ENCODE measurements at regions not wholly inside any gene's neighbourhood (a gene's known extent, or its start where the extent isn't known, plus 50 kb on each side); places are given as distances from the start of the nearest gene placed in this dataset.
A peak's percentile ranks its signal among the peaks of the same experiment; 100 is the strongest.

DNA sequence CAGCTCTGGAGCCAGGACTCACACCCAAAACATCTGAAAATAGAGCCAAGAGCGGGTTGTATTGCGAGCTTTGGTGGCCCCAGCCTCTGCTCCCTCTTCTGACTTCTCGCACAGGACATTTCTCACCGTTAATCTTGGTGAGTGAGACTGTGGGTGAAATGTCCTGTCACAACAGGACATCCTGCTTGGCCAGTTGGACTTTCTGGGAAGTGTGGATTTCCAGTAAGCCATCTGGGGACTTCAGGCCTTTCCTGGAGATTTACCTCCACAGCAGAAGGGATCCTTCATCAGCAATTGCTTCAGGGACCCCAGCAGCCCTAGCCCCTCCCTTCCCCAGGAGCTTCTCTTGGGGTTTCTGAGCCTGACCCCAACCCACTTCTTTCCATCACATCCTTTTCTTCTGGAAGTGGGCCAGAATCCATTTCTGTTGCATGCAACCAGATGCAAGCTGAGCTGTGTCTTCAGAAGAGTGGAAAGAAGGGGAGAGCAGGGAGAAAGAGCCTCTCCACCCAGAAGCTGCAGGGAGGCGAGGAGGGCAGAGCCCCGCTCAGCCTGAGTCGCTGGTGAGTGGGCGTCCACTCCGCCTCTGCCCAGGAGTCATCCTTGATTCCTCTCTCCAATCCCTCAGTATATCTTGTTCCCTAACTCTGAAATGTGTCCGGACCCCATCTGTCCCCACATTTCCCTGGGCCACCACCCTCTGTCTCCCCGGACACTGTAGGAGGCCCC, 50.3 kb upstream of the GADD45G start:
- DNase-seq: no peak

DNA sequence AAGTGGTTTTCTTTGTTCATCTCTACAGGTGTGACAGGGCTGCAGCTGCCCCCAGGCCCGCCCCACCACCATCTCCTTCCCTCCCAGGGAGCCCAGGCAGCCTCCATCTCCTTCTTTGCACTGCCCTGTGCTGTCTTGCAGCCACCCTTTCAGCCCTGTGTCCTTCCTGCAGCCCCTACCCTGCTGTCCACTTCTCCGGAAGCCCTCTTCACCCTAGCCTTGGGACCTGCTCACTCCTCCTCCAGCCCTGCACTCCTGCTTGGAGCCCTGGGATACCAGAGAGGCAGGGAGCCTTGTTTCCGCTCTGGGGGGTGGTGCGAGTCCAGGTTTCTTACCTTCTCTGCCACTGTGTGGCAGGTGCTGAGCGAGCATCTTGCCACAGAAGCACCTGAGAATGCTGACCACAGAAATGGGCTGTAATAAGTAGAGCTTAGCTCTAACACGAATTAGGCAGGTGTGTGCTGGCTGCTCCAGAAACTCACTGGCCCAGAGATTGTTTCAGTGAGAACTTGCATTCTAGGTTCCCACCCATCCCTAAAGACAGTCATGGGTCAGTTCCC, 51.3 kb upstream of the GADD45G start:
- DNase-seq: no peak

DNA sequence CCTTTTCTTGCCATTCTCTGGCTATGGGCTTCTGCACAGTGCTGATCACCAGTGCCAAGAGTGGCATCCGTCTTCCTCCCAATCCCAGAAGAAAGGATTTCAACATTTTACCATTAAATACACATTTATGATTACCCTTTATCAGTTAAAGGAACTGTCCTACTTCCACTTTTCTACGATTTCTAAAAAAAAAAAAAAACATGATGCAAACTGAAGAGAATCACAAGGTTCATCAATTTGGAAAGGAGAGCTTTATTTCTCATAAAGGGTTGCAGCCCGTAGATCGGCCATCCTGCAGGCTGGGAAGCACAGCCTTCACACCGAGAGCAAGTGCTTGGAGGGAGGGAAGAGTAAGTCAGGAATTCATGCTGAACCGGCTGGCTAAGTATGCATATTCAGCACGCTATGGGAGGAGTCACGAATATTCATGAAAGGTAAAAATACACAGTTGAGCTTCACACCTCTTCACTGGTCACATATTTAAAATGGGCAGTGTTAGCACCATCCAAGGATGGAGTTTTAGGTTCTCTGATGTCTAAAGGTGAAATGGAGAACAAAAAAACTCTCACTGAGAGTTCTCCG, 52.5 kb upstream of the SEMA4D start:
- DNase-seq: no peak

DNA sequence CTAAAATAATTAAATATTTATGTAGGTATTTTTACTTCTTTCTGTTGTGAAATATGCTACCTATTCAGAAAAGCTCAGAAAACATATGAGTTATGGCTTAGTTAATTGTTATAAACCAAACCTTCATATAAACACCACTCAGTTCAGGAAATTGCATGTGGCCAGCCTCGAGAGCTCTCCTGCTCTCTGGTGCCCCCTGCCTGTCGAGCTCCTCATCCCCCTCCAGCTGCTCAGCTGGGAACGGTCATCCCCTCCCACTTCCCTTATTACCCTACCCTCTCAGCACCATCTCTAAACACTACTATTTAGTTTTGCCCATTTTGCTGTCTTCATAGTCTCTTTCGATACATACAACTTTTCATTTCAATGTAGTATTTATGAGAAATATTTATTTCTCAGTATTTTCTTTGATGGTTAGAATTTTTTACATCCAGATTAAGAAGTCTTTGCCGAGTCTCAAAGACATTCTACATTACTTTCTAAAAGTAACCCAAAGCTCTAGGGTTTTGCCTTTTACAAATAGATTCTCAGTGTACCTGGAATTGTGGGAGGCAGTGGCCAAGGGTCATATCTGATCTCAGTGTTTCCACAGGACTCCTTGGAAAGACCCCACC, 51.2 kb upstream of the SEMA4D start:
- peak; percentile 85 to 86 for DNase-seq

DNA sequence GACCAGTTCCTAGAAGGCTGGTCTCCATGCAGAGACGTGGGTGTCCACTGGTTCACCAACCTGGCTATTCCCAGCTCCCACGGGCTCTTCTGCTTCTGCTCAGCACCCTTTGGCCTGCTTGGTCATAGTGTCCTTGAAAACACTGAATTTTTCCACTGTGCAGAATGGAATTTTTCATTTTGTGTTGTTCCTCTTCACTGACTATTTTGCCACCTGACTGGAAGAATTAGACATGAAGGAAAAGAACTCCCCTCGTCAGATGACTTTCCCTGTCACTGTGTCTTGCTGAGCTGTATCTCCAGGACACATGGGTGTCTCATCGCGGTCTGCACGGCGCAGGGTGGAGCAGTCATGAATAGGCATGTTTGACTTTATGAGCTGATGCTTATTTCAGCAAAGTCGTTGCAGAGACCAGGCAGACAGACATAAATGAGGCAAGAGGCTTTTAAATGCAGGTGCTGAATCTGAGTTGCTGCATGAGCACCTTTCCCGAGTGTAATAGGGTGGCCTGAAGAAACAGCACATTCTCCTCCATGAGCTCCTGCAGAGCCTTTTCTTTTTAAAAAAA, 50.2 kb upstream of the SEMA4D start:
- DNase-seq: no peak

Measured in CD4-positive, alpha-beta T cell treated with Interleukin-4 for 1 hour (primary cell).